Type B pancreatic cell (in vitro differentiated cells): ENCODE measurements at regions not wholly inside any gene's neighbourhood (a gene's known extent, or its start where the extent isn't known, plus 50 kb on each side); places are given as distances from the start of the nearest gene placed in this dataset.
A peak's percentile ranks its signal among the peaks of the same experiment; 100 is the strongest.

ENCODE experiments used
- DNase-seq: peaks from one replicate; pipeline ENCODE4 v3.0.0; 2021; ENCODE audit warnings: mixed read lengths; ENCODE audit not compliant: unreplicated experiment; ENCODE audit errors: extremely low spot score
- H3K27ac Mint-ChIP-seq: 2 replicates; pipeline ENCODE4 v1.8.0; 2021; ENCODE audit warnings: mild to moderate bottlenecking, mixed read lengths
- H3K27me3 Mint-ChIP-seq: 2 replicates; pipeline ENCODE4 v1.8.0; 2021; ENCODE audit warnings: mixed read lengths
- H3K36me3 Mint-ChIP-seq: 2 replicates; pipeline ENCODE4 v1.8.0; 2021; ENCODE audit warnings: mixed read lengths
- H3K4me1 Mint-ChIP-seq: one replicate; pipeline ENCODE4 v1.8.0; 2021; ENCODE audit warnings: mixed read lengths; ENCODE audit not compliant: unreplicated experiment
- H3K4me3 Mint-ChIP-seq: 2 replicates; pipeline ENCODE4 v1.8.0; 2021; ENCODE audit warnings: mild to moderate bottlenecking, mixed read lengths
- H3K9me3 Mint-ChIP-seq: 2 replicates; pipeline ENCODE4 v1.8.0; 2021; ENCODE audit warnings: mixed read lengths
- TF ChIP-seq, protein P1 (sequence below): fragments of 200-600 bp; sonication (generic); conservative IDR thresholded peaks from 2 replicates; pipeline ENCODE4 v1.5.0; 2021; ENCODE audit warnings: antibody characterized with exemption, mild to moderate bottlenecking

DNA sequence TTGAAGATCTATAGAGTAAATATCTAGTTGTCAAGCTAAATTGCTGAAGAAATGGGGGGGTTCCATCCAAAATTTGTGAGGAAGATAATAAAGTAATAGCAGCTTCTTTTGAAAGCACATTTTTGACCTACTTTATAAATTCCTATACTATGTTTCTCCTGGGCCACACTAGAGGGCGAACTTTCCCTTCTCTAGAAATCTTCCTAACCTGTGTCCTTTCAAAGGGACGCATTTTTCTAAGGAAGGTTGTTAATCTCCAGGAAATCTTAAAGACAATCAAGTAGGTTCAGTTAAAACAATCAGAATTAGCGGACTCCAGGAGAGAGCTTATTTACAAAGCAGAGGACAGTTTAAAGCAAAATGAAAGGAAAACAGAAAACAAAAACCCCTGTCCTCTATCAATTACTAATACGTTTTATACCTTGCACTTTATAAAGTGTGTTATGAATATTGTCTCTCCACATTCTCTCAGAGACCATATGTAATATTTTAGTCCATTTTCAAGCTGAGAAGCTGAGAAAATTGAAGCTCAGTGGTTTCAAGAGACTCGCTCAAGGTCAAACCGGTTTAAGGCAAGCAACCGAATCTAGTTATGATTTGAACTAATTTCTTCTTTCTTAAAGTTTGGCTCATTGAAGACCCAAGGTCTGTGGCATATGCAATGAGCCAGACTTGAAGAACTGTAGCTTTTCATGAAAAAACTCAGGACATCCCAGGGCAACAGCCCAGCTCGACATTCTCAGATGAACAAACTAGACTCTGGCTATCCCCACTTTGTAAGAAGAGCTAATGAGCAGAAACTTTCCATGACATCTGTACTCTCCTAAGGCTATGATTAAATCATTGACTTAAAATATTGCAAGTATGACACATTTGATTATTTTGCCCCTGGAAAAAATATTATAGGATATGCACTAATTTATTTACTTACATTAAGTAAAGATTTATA lies 273.6 kb downstream of the PAX3 start:
- no peak overlapping the region for H3K27ac Mint-ChIP-seq
- DNase-seq: no peak
- TF ChIP-seq, protein P1, sequence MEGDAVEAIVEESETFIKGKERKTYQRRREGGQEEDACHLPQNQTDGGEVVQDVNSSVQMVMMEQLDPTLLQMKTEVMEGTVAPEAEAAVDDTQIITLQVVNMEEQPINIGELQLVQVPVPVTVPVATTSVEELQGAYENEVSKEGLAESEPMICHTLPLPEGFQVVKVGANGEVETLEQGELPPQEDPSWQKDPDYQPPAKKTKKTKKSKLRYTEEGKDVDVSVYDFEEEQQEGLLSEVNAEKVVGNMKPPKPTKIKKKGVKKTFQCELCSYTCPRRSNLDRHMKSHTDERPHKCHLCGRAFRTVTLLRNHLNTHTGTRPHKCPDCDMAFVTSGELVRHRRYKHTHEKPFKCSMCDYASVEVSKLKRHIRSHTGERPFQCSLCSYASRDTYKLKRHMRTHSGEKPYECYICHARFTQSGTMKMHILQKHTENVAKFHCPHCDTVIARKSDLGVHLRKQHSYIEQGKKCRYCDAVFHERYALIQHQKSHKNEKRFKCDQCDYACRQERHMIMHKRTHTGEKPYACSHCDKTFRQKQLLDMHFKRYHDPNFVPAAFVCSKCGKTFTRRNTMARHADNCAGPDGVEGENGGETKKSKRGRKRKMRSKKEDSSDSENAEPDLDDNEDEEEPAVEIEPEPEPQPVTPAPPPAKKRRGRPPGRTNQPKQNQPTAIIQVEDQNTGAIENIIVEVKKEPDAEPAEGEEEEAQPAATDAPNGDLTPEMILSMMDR: peak; percentile 85
- H3K4me1 Mint-ChIP-seq: peaks cover 5% of the 10 kb centered on the region
- H3K27me3 Mint-ChIP-seq: peaks cover 30% of the 10 kb centered on the region
- H3K9me3 Mint-ChIP-seq: peaks cover 8% of the 10 kb centered on the region
- H3K4me3 Mint-ChIP-seq: no peak overlapping the region
- H3K36me3 Mint-ChIP-seq: no peaks in the 10 kb centered on the region

DNA sequence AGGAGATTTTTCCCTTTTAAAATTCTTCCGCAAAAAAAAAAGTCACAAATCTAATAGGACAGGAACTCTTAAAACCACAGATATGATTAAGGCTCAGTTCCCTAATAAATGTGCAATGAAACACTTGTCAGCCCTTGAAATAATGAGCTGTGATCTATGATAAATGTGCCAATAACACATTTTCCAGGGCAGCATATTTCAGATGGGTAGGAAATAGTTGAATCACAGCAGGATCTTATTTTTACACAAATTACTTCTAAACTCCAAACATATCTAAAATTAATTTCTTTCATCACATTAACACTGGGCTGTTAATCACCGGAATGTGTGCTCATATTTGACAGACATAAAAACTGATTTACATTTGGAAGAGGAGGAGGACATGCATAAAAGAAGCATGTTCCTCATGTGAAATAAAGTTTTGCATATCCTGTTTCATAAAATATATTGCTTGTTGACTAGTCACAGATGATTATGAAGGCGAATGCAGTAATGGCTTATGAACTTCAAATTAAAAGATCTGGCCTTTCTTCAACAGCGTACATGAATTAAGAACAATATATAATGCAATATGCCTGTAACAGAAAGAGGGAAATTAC lies 281.4 kb downstream of the PAX3 start:
- DNase-seq: no peak
- peaks cover 29% of the 10 kb centered on the region for H3K27me3 Mint-ChIP-seq
- H3K9me3 Mint-ChIP-seq: no peaks in the 10 kb centered on the region
- no peaks in the 10 kb centered on the region for H3K4me1 Mint-ChIP-seq
- no peak overlapping the region for H3K4me3 Mint-ChIP-seq
- no peaks in the 10 kb centered on the region for H3K36me3 Mint-ChIP-seq
- TF ChIP-seq, protein P1: no peak
- no peak overlapping the region for H3K27ac Mint-ChIP-seq

DNA sequence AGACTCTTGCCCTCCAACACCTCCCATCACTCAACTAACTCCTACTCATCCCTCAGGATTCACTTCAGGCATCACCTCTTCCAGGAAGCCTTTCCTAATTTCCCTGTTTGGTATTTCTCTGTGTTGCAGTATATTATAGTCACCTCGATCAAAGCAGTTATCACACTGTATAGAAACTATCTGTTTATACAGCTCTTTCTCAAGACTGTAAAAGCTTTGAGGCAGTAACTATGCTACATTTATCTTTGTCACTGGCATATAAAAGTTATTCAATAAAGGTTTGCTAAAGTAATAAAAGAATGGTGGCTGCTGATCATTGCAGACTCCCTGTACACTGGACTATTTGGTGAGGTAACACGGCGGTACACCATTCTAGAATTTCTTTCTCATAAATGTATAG lies 284.9 kb downstream of the PAX3 start:
- H3K36me3 Mint-ChIP-seq: no peaks in the 10 kb centered on the region
- no peak overlapping the region for H3K27ac Mint-ChIP-seq
- DNase-seq: no peak
- TF ChIP-seq, protein P1: no peak
- no peak overlapping the region for H3K4me3 Mint-ChIP-seq
- peaks cover 46% of the 10 kb centered on the region for H3K27me3 Mint-ChIP-seq
- H3K9me3 Mint-ChIP-seq: no peaks in the 10 kb centered on the region
- no peaks in the 10 kb centered on the region for H3K4me1 Mint-ChIP-seq

DNA sequence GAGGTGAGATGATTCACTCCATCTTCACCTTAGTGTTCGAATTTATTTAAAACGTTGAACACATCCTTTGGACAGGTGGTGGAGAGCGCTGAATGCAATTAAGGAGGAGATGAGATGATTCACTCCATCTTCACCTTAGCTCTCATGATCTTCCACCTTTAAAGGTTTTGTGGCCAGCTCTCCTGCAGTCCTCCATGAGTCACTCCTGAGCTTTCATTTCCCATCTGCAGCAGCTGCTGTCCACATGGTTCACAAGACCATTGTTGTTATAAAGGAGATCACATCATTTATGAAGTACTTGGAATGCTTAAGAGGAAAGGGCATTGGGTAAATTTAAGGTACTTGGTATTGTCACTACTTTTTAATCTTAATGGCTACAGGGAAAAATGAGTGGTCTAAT lies 298.5 kb downstream of the PAX3 start:
- Mint-ChIP-seq H3K4me1 (peaks cover 6% of the 10 kb centered on the region), H3K27ac (no peak overlapping the region), H3K27me3 (peaks cover 15% of the 10 kb centered on the region), H3K4me3 (no peak overlapping the region), H3K36me3 (no peaks in the 10 kb centered on the region), H3K9me3 (no peaks in the 10 kb centered on the region)
- no peak for DNase-seq
- TF ChIP-seq, protein P1: no peak

DNA sequence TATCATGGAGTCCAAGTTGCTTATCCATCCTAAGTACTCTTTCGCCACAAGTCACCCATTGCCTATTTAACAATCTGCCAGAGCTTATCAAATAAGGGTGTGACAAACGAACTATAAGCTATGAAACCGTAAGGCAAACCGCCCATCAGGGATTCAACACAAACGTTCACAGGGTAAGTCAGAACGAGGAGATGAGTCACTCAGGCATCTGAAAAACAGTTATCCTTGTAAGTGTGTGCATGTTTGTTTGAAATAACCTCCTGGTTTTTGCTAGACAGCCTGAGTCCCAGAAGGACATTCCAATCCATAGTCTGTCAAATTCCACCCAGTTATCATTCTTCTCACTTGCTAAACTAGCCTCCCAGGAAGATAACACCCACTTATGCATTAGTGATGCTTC lies 299.1 kb downstream of the PAX3 start:
- Mint-ChIP-seq H3K27me3 (peaks cover 14% of the 10 kb centered on the region), H3K4me1 (peaks cover 6% of the 10 kb centered on the region), H3K4me3 (no peak overlapping the region), H3K9me3 (no peaks in the 10 kb centered on the region), H3K27ac (no peak overlapping the region), H3K36me3 (no peaks in the 10 kb centered on the region)
- TF ChIP-seq, protein P1: no peak
- DNase-seq: no peak
